NCI-H446 (cell line): ENCODE measurements at regions not wholly inside any gene's neighbourhood (a gene's known extent, or its start where the extent isn't known, plus 50 kb on each side); places are given as distances from the start of the nearest gene placed in this dataset.

Experiments
- DNase-seq, 2 experiments: peaks; one replicate each; lab custom pipeline; 2025; lab: John Stamatoyannopoulos, UW

- DNase-seq, result no peak
Measured at GRCh38 chr11:103530257-103530656, 421.0 kb downstream of the DYNC2H1 start.

- DNase-seq, result no peak
Measured at GRCh38 chr11:103532133-103532788, 423.0 kb downstream of the DYNC2H1 start.

- DNase-seq, result no peak
Measured at GRCh38 chr11:103534191-103534590, 425.0 kb downstream of the DYNC2H1 start.

- DNase-seq, result no peak
Measured at GRCh38 chr11:103534959-103535358, 425.7 kb downstream of the DYNC2H1 start.

- no peak for DNase-seq
Measured at GRCh38 chr11:103536335-103536722, 427.1 kb downstream of the DYNC2H1 start.

- DNase-seq, result peak in 1 of 2 experiments; percentile 36
Measured at GRCh38 chr11:103537904-103538502, 428.8 kb downstream of the DYNC2H1 start.

- DNase-seq, result no peak
Measured at GRCh38 chr11:103539166-103539565, 429.9 kb downstream of the DYNC2H1 start.

GRCh38 chr11:103541186-103541795, 432.1 kb downstream of the DYNC2H1 start:
- no peak for DNase-seq

- no peak for DNase-seq
Measured at GRCh38 chr11:103542851-103543250, 433.6 kb downstream of the DYNC2H1 start.

GRCh38 chr11:103543456-103543855, 434.2 kb downstream of the DYNC2H1 start:
- DNase-seq, result no peak

GRCh38 chr11:103544874-103545273, 435.6 kb downstream of the DYNC2H1 start:
- no peak for DNase-seq

- DNase-seq, result no peak
Measured at GRCh38 chr11:103545551-103545950, 436.3 kb downstream of the DYNC2H1 start.

GRCh38 chr11:103546236-103546635, 437.0 kb downstream of the DYNC2H1 start:
- DNase-seq, result no peak

GRCh38 chr11:103547024-103547423, 437.8 kb downstream of the DYNC2H1 start:
- DNase-seq, result no peak

GRCh38 chr11:103547691-103548090, 438.5 kb downstream of the DYNC2H1 start:
- no peak for DNase-seq

GRCh38 chr11:103548838-103549237, 439.6 kb downstream of the DYNC2H1 start:
- no peak for DNase-seq

- no peak for DNase-seq
Measured at GRCh38 chr11:103550811-103551210, 441.6 kb downstream of the DYNC2H1 start.

- DNase-seq, result no peak
Measured at GRCh38 chr11:103552086-103552485, 442.9 kb downstream of the DYNC2H1 start.

- DNase-seq, result no peak
Measured at GRCh38 chr11:103556171-103556570, 446.9 kb downstream of the DYNC2H1 start.

GRCh38 chr11:103566116-103566515, 456.9 kb downstream of the DYNC2H1 start:
- DNase-seq, result no peak

GRCh38 chr11:103581760-103582159, 454.7 kb upstream of the DDI1 start:
- DNase-seq, result no peak

GRCh38 chr11:103582351-103582909, 454.0 kb upstream of the DDI1 start:
- DNase-seq, result no peak

GRCh38 chr11:103584021-103584420, 452.4 kb upstream of the DDI1 start:
- DNase-seq, result no peak
